OCI-LY3 (cell line): ENCODE measurements at regions not wholly inside any gene's neighbourhood (a gene's known extent, or its start where the extent isn't known, plus 50 kb on each side); places are given as distances from the start of the nearest gene placed in this dataset.

ENCODE experiments used
- H2AFZ ChIP-seq: fragments of 200-600, 300-600 bp; shearing (Covaris generic); 2 replicates; pipeline ENCODE4 v1.6.0; 2014; ENCODE audit warnings: antibody characterized with exemption, low read depth, low read length
- H3K27ac ChIP-seq: fragments of 200-600, 300-600 bp; sonication (generic); 2 replicates; pipeline ENCODE4 v1.5.1; 2014; ENCODE audit warnings: mild to moderate bottlenecking, low read length, moderate library complexity, mixed read lengths
- H3K27me3 ChIP-seq: fragments of 200-600, 300-600 bp; sonication (generic); 2 replicates; pipeline ENCODE4 v1.6.1; 2014; ENCODE audit warnings: low read depth, low read length, mixed read lengths
- H3K36me3 ChIP-seq: fragments of 200-600, 300-600 bp; sonication (generic); replicated peaks from 2 replicates; pipeline ENCODE3; 2014; ENCODE audit warnings: low read depth, low read length, mixed read lengths
- H3K4me1 ChIP-seq: fragments of 300-600, 200-600 bp; sonication (generic); 2 replicates; pipeline ENCODE4 v1.6.1; 2014; ENCODE audit warnings: low read length, mixed read lengths
- H3K4me2 ChIP-seq: fragments of 200-600, 300-600 bp; sonication (generic); 2 replicates; pipeline ENCODE4 v1.6.1; 2014; ENCODE audit warnings: low read length, mixed read lengths
- H3K4me3 ChIP-seq: fragments of 300-600, 200-600 bp; sonication (generic); 2 replicates; pipeline ENCODE4 v1.5.1; 2014; ENCODE audit warnings: antibody characterized with exemption, mild to moderate bottlenecking, low read length, moderate library complexity
- H3K79me2 ChIP-seq: fragments of 300-600, 200-600 bp; shearing (Covaris generic); 2 replicates; pipeline ENCODE4 v1.6.1; 2014; ENCODE audit warnings: mild to moderate bottlenecking, low read length, mixed read lengths
- H3K9ac ChIP-seq: fragments of 300-600, 200-600 bp; shearing (Covaris generic); 2 replicates; pipeline ENCODE4 v1.6.0; 2014; ENCODE audit warnings: mild to moderate bottlenecking, low read length, moderate library complexity
- H3K9me3 ChIP-seq: fragments of 200-600, 300-600 bp; shearing (Covaris generic); 2 replicates; pipeline ENCODE4 v1.6.1; 2014; ENCODE audit warnings: low read length, mixed read lengths; ENCODE audit not compliant: insufficient read depth
- H4K20me1 ChIP-seq: fragments of 200-600, 300-600 bp; sonication (generic); 2 replicates; pipeline ENCODE4 v1.6.1; 2016; ENCODE audit warnings: low read length, mixed read lengths; ENCODE audit not compliant: insufficient read depth
- CTCF ChIP-seq: fragments of 200-600, 300-600 bp; sonication (generic); IDR thresholded peaks from 2 replicates; pipeline ENCODE4 v1.5.1; 2014; ENCODE audit warnings: antibody characterized with exemption, low read length, low read depth
- EZH2phosphoT487 ChIP-seq: fragments of 200-600 bp; shearing (Covaris generic); IDR thresholded peaks from 2 replicates; pipeline ENCODE4 v1.6.1; 2018; ENCODE audit warnings: antibody characterized with exemption, mixed run types, low read depth

GRCh38 chr3:31350307-31350706 lies 182.4 kb upstream of the STT3B start:
- Histone ChIP-seq H3K79me2 (no peaks in the 10 kb centered on the region), H4K20me1 (no peaks in the 10 kb centered on the region), H3K4me3 (no peak overlapping the region), H3K4me1 (peaks cover 17% of the 10 kb centered on the region), H3K9ac (no peak overlapping the region), H3K4me2 (no peak overlapping the region), H2AFZ (no peak overlapping the region), H3K9me3 (no peaks in the 10 kb centered on the region), H3K27ac (no peak overlapping the region), H3K36me3 (no peaks in the 10 kb centered on the region), H3K27me3 (no peaks in the 10 kb centered on the region)
- no peak for TF ChIP-seq CTCF
- no peak for TF ChIP-seq EZH2phosphoT487

- Histone ChIP-seq H4K20me1 (no peaks in the 10 kb centered on the region), H3K9me3 (no peaks in the 10 kb centered on the region), H3K4me1 (peaks cover 17% of the 10 kb centered on the region), H3K27ac (no peak overlapping the region), H3K27me3 (no peaks in the 10 kb centered on the region), H3K4me2 (peak overlapping the region; percentile 7; the same call in 1 of the 2 replicates), H3K79me2 (no peaks in the 10 kb centered on the region), H2AFZ (no peak overlapping the region), H3K9ac (no peak overlapping the region), H3K4me3 (no peak overlapping the region), H3K36me3 (peaks cover 6% of the 10 kb centered on the region)
- TF ChIP-seq EZH2phosphoT487 (no peak), CTCF (no peak)
These were observed 180.4 kb upstream of the STT3B start for GRCh38 chr3:31352331-31352730.

- Histone ChIP-seq H3K27me3 (no peaks in the 10 kb centered on the region), H3K4me1 (peaks cover 17% of the 10 kb centered on the region), H3K9ac (no peak overlapping the region), H3K9me3 (no peaks in the 10 kb centered on the region), H3K36me3 (peaks cover 6% of the 10 kb centered on the region), H3K4me2 (no peak overlapping the region), H3K27ac (no peak overlapping the region), H4K20me1 (no peaks in the 10 kb centered on the region), H3K4me3 (no peak overlapping the region), H3K79me2 (no peaks in the 10 kb centered on the region), H2AFZ (peak overlapping the region; percentile 20; the same call in 1 of the 2 replicates)
- no peak for TF ChIP-seq CTCF
- TF ChIP-seq EZH2phosphoT487 = no peak
These were observed 179.6 kb upstream of the STT3B start for GRCh38 chr3:31353166-31353565.

GRCh38 chr3:31354373-31354772 lies 178.4 kb upstream of the STT3B start:
- Histone ChIP-seq H3K9ac (no peak overlapping the region), H3K27me3 (no peaks in the 10 kb centered on the region), H3K9me3 (no peaks in the 10 kb centered on the region), H3K27ac (no peak overlapping the region), H3K79me2 (no peaks in the 10 kb centered on the region), H3K4me2 (no peak overlapping the region), H2AFZ (no peak overlapping the region), H4K20me1 (no peaks in the 10 kb centered on the region), H3K36me3 (peaks cover 6% of the 10 kb centered on the region), H3K4me3 (no peak overlapping the region), H3K4me1 (peaks cover 17% of the 10 kb centered on the region)
- no peak for TF ChIP-seq CTCF
- no peak for TF ChIP-seq EZH2phosphoT487
